ENCODE measurements at regions not wholly inside any gene's neighbourhood (a gene's known extent, or its start where the extent isn't known, plus 50 kb on each side); places are given as distances from the start of the nearest gene placed in this dataset.
"Not testable (repeated sequence)": the region's sequence is repeated elsewhere in the genome, so short reads cannot be mapped to it uniquely, and the experiment has no call there.

- FAIRE-seq: no peak
Measured at GRCh38 chr6:84635081-84635761, 129.2 kb downstream of the TBX18 start.

DNA sequence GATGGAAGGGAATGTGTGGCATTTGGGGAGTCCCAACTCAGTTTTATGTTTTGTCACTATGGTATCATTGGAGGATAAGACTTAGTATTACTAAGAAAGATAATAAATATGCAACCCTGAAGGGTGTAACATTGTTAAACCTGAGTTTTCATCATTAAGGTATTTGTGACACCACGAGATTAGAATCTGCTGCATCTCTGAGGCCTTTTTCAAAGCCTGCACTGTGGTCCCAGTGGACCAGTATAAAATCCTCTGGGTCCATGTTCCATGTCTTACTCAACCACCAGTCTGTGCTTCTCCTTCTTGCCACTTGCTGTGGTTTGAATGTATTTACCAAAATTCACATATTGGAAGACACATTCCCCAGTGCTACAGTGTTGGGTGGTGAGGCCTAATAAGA lies 130.6 kb downstream of the TBX18 start:
- no peak for FAIRE-seq

DNA sequence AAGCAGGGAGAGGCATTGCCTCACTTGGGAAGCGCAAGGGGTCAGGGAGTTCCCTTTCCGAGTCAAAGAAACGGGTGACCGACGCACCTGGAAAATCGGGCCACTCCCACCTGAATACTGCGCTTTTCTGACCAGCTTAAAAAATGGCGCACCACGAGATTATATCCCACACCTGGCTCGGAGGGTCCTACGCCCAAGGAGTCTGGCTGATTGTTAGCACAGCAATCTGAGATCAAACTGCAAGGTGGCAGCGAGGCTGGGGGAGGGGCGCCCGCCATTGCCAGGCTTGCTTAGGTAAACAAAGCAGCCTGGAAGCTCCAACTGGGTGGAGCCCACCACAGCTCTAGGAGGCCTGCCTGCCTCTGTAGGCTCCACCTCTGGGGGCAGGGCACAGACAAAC lies 137.9 kb downstream of the TBX18 start:
- not testable (repeated sequence) for FAIRE-seq

DNA sequence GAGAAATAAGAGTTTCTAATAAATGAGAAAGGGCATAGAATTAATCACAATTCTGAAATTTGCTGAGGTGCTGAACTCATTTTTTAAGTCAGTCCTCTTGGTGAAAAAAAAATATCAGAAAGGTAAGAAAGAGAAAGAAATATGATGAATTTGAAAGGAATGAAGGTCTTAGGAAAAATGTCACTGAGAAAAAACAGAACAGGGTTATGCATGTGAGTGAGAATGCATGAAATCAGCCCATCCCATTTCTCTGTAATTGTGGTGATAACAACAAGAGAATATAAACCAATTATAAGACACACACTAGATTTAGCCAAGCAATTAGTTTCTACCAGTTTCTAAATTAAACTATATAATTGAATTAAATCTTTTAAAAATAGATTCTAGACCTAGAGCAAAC lies 138.9 kb downstream of the TBX18 start:
- no peak for FAIRE-seq

DNA sequence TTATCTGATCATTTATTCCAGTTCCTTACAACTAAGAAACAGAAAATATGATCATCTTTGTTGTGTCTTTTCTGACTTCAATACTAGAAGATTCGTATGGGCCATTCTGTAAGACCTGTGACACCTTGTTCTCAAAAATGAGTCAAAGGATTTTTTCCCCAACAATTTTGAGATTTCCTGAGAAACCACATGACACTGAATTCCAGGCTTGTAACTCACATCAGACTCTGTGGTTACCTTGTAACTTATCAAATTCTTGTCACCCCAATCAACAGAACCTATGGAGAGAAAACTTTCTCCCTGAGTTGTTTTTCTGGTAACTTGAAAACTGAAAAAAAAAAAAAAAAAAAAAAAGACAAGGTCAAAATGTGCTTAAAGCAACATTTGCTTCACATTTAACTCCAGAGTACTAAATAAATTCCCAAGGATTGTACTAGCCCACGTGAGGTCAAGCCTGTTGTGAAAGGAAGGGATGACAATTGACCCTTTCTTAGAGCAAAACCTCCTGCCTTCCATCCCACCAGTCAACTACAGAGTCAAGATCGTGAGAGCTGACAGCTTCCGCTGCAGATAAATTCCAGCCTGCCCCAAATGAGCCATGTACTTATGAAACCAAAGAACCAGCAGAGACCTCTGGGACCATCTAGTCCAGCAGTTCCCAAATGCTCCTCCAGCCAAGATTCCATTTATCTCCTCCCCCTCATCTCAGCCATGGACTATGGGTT lies 140.3 kb downstream of the TBX18 start:
- FAIRE-seq: no peak

DNA sequence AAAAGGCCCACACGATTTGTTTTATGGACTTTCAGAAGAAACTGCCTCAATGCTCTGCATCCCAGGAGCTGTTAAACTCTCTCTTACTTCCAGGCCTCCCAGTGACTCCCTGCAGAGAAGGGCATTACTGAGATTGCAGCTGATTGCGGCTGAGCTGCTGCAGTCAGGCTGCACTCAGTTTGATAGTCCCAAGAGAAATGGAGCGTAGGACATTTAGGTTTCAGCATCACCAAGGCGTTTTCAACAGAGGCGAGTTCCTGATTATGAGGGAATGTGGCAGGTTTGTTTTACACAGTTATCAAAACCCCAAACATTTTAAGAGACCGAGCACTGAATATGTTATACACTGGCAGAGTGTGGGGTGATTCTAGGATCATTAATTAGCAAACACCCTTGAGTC lies 145.6 kb downstream of the TBX18 start:
- no peak for FAIRE-seq

DNA sequence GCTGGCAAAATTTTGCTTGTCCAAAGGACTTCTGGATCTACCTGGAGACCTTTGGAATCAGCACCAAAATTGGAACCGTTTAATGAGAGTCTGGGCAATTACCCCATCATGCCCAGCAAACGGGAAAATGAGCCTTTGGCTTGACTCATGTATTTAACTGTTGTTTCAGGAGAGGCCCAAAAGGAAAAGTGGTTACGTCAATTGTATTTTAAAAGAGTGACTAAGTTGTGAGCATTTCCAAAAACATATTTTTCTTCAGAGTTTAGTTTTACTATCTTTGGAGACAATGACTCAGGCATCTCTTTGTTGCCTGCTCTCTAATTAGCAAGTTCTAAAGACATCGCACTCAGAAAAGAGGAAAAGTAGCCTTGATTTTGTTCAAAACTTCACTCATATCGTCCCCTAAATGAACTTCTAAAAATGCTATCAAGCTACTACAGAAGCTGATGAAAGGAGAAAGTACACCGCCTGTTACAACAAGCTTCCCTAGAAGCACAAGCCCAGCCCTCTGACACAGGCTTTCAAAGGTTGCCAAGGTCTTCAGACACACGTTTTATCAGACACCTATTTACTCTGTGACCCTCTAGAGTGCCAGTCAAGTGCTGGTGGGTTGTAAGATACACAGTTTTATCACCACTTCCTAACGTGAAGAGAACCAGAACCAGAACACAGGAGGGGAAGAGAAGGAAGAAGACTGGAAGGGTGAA lies 146.2 kb downstream of the TBX18 start:
- FAIRE-seq: no peak

GRCh38 chr6:84615987-84616386 lies 148.4 kb downstream of the TBX18 start:
- FAIRE-seq: no peak

- FAIRE-seq: no peak
Measured at GRCh38 chr6:84615113-84615850, 149.1 kb downstream of the TBX18 start.

DNA sequence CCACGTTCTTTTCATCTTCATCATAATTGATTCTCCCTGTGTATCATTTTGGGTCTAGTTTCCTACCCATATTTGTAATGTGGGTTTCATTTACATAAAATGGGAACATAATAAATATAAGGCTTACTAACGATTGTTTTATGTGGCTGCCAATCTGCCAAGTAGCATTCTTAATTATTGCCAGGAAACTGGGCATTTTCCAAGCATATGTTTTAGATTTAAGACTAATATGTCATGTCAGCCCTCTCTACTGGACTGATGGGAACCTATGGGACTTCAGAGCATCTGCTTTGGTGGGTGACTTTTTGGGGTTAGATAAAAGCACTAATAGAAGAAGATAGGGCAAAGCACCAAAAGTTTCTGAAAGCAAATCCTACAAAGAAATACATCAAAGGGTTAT lies 157.5 kb downstream of the TBX18 start:
- no peak for FAIRE-seq

DNA sequence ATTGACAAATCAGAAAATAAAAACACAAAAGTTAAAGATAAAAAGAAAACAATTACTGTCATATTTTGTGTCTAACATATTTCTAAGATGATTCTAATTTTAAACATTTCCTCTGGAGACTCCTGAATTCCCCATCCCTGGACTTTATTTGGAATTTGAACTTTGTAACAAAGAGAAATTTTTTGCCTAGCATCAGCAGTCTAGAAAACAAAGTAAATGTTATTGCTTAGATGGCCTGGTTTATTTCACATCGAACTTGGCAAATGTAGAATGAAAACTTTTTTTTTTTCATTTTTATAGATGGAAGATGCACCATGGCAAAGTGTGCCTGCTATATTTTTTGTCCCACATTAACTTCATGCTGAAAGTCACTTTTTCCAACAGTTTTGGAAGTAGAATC lies 159.1 kb downstream of the TBX18 start:
- FAIRE-seq: peak; percentile 37

- FAIRE-seq: no peak
Measured at GRCh38 chr6:84601366-84601765, 163.0 kb downstream of the TBX18 start.

- no peak for FAIRE-seq
Measured at GRCh38 chr6:84599991-84600390, 164.4 kb downstream of the TBX18 start.

GRCh38 chr6:84597238-84597875 lies 167.0 kb downstream of the TBX18 start:
- FAIRE-seq: no peak

- FAIRE-seq: no peak
Measured at GRCh38 chr6:84596488-84596887, 167.9 kb downstream of the TBX18 start.

- no peak for FAIRE-seq
Measured at GRCh38 chr6:84588697-84589080, 175.7 kb downstream of the TBX18 start.

DNA sequence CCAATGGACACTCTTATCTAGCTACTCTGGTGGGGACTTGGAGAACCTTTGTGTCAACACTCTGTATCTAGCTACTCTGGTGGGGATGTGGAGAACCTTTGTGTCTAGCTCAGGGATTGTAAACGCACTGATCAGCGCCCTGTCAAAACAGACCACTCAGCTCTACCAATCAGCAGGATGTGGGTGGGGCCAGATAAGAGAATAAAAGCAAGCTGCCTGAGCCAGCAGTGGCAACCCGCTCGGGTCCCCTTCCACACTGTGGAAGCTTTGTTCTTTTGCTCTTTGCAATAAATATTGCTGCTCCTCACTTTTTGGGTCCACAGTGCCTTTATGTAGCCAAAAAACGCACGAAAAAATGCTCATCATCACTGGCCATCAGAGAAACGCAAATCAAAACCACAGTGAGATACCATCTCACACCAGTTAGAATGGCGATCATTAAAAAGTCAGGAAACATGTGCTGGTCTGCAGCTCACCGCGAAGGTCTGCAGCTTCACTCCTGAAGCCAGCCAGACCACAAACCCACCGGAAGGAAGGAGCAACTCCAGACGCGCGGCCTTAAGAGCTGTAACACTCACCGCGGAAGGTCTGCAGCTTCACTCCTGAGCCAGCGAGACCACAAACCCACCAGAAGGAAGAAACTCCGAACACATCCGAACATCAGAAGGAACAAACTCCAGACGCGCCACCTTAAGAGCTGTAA lies 176.3 kb downstream of the TBX18 start:
- FAIRE-seq: not testable (repeated sequence)

DNA sequence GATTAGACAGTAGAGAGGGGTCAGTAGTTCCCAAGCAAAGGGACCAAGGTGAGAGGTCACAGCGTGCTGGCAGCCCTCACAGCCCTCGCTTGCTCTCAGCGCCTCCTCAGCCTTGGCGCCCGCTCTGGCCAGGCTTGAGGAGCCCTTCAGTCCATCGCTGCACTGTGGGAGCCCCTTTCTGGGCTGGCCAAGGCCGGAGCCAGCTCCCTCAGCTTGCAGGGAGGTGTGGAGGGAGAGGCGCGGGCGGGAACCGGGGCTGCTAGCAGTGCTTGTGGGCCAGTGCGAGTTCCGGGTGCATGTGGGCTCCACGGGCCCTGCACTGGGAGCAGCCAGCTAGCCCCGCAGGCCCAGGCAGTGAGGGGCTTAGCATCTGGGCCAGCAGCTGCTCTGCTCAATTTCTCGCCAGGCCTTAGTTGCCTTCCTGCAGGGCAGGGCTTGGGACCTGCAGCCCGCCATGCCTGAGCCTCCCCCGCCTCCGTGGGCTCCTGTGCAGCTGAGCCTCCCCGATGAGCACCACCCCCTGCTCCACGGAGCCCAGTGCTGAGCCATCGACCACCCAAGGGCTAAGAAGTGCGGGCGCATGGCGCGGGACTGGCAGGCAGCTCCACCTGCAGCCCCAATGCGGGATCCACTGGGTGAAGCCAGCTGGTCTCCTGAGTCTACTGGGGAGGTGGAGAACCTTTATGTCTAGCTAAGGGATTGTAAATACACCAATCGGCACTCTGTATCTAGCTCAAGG lies 177.0 kb downstream of the TBX18 start:
- FAIRE-seq: not testable (repeated sequence)

- no peak for FAIRE-seq
Measured at GRCh38 chr6:84583784-84584183, 180.6 kb downstream of the TBX18 start.

GRCh38 chr6:84582997-84583396 lies 181.4 kb downstream of the TBX18 start:
- FAIRE-seq: no peak

All from endometrium (tissue), 2 donors.